ENCODE measurements at regions not wholly inside any gene's neighbourhood (a gene's known extent, or its start where the extent isn't known, plus 50 kb on each side); places are given as distances from the start of the nearest gene placed in this dataset.

DNA sequence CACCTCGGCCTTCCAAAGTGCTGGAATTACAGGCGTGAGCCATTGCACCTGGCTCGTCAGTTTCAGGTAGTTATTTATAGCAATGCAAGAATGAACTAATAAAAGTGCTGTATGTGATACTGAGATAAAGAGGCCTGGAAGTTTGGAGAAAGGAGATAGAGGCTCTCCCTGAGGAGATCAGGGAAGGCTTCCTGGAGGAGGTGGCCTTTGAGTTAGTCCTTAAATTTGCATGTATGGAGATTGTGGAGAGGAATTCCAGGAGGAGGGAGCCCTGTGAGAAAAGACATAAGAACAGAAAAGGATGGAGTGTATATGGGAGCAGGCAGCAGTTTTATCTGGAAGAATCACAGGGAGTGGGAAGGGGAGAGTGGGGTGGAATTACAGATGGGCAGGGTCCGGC, 276.6 kb upstream of the EEF2KMT start:
- Histone ChIP-seq H3K36me3 (ENCODE audit: control insufficient read depth in 2 of 2, insufficient read depth in 2 of 2, low read length in 2 of 2) (no peaks in the 10 kb centered on the region), H3K4me3 (ENCODE audit: low read length in 2 of 2) (no peak overlapping the region), H3K9me3 (ENCODE audit: control insufficient read depth in 2 of 2, low read length in 2 of 2) (no peaks in the 10 kb centered on the region), H3K4me1 (ENCODE audit: control insufficient read depth in 2 of 2, insufficient read depth in 2 of 2, low read length in 2 of 2) (no peaks in the 10 kb centered on the region), H3K27me3 (ENCODE audit: control insufficient read depth in 2 of 2, insufficient read depth in 2 of 2, low read length in 2 of 2) (no peaks in the 10 kb centered on the region), H3K9ac (ENCODE audit: low read depth in 1 of 2, low read length in 2 of 2) (no peak overlapping the region), H3K27ac (ENCODE audit: low read depth in 2 of 2, low read length in 2 of 2) (no peak overlapping the region)

DNA sequence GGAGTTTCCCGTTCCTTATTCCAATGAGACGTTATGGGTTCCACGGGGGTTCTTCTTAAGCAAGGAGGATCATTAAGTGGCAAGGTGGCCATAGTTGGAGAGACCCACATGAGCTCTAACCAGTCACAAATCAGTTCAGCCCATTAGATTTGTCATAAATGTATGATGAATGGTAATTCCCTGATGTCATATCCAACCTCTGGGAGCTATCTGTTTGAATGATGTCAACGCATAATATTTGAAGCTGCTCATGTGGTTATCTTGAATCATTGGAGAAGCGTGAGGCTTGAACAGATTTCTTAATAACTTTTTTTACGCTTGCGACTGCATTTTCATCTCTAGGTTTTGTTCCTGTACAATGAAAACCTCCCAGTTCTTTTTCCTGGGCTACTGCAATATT, 270.4 kb upstream of the EEF2KMT start:
- no peak overlapping the region for H3K4me3 ChIP-seq (ENCODE audit: low read length in 2 of 2)
- no peak overlapping the region for H3K27ac ChIP-seq (ENCODE audit: low read depth in 2 of 2, low read length in 2 of 2)
- H3K27me3 ChIP-seq (ENCODE audit: control insufficient read depth in 2 of 2, insufficient read depth in 2 of 2, low read length in 2 of 2): no peaks in the 10 kb centered on the region
- no peak overlapping the region for H3K9ac ChIP-seq (ENCODE audit: low read depth in 1 of 2, low read length in 2 of 2)
- H3K36me3 ChIP-seq (ENCODE audit: control insufficient read depth in 2 of 2, insufficient read depth in 2 of 2, low read length in 2 of 2): no peaks in the 10 kb centered on the region
- no peaks in the 10 kb centered on the region for H3K9me3 ChIP-seq (ENCODE audit: control insufficient read depth in 2 of 2, low read length in 2 of 2)
- no peaks in the 10 kb centered on the region for H3K4me1 ChIP-seq (ENCODE audit: control insufficient read depth in 2 of 2, insufficient read depth in 2 of 2, low read length in 2 of 2)

DNA sequence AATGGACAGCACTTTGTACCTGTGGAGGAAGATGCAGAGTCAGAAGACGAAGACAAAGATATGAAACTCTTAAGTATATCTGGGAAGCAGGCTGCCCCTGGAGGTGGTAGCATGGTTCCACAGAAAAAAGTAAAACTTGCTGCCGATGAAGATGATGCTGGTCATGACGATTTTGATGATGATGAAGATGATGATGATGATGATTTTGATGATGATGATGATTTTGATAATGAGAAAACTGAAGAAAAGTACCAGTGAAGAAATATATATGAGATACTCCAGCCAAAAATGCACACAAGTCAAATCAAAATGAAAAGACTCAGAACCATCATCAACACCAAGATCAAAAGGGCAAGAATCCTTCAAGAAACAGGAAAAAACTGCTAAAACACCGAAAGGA, 268.5 kb upstream of the EEF2KMT start:
- no peaks in the 10 kb centered on the region for H3K27me3 ChIP-seq (ENCODE audit: control insufficient read depth in 2 of 2, insufficient read depth in 2 of 2, low read length in 2 of 2)
- H3K27ac ChIP-seq (ENCODE audit: low read depth in 2 of 2, low read length in 2 of 2): no peak overlapping the region
- H3K36me3 ChIP-seq (ENCODE audit: control insufficient read depth in 2 of 2, insufficient read depth in 2 of 2, low read length in 2 of 2): no peaks in the 10 kb centered on the region
- H3K4me1 ChIP-seq (ENCODE audit: control insufficient read depth in 2 of 2, insufficient read depth in 2 of 2, low read length in 2 of 2): peaks cover 0 to under 1% of the 10 kb centered on the region in 2 donors
- no peak overlapping the region for H3K9ac ChIP-seq (ENCODE audit: low read depth in 1 of 2, low read length in 2 of 2)
- H3K4me3 ChIP-seq (ENCODE audit: low read length in 2 of 2): no peak overlapping the region
- H3K9me3 ChIP-seq (ENCODE audit: control insufficient read depth in 2 of 2, low read length in 2 of 2): no peaks in the 10 kb centered on the region

DNA sequence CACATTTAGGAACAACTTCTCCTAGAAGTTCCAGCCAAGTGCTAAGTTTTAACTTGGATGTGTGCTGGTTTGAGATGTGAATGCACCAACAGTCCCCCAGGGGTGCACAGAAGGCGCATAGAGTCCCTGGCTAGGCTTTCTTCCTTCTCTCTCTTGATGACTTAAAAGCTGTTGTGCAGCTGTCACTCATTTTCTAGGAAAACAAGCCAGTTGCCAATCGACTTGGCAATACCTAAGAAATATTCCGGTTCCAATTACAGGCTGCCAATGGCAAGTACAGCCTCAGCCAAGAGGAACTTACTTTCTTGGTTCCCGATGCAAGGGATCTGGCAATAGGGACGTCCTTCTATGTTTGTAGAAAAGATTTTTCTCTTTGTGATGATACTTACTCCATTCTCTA, 266.6 kb upstream of the EEF2KMT start:
- H3K27ac ChIP-seq (ENCODE audit: low read depth in 2 of 2, low read length in 2 of 2): no peak overlapping the region
- H3K4me3 ChIP-seq (ENCODE audit: low read length in 2 of 2): no peak overlapping the region
- peaks cover 0 to 3% of the 10 kb centered on the region in 2 donors for H3K4me1 ChIP-seq (ENCODE audit: control insufficient read depth in 2 of 2, insufficient read depth in 2 of 2, low read length in 2 of 2)
- no peaks in the 10 kb centered on the region for H3K9me3 ChIP-seq (ENCODE audit: control insufficient read depth in 2 of 2, low read length in 2 of 2)
- H3K27me3 ChIP-seq (ENCODE audit: control insufficient read depth in 2 of 2, insufficient read depth in 2 of 2, low read length in 2 of 2): no peaks in the 10 kb centered on the region
- no peaks in the 10 kb centered on the region for H3K36me3 ChIP-seq (ENCODE audit: control insufficient read depth in 2 of 2, insufficient read depth in 2 of 2, low read length in 2 of 2)
- no peak overlapping the region for H3K9ac ChIP-seq (ENCODE audit: low read depth in 1 of 2, low read length in 2 of 2)

DNA sequence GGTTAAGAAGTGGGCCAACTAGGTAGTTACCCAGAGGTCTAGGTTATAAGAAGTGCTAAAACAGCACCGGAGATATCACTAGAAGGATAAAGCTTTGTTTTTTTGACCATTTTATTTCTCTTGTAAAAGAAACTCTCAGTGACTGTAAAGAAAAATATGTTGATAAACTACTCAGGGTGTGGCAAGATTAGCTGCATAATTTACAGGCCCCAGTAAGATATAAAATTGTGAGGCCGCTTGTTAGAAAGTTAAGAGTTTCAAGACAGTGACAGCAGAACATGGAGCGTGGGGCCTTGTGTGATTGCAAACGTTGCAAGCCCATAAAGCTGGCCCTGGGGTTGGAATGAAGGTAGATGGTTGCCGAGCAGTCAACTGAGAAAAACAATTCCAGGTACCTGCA, 263.7 kb upstream of the EEF2KMT start:
- H3K4me3 ChIP-seq (ENCODE audit: low read length in 2 of 2): no peak overlapping the region

DNA sequence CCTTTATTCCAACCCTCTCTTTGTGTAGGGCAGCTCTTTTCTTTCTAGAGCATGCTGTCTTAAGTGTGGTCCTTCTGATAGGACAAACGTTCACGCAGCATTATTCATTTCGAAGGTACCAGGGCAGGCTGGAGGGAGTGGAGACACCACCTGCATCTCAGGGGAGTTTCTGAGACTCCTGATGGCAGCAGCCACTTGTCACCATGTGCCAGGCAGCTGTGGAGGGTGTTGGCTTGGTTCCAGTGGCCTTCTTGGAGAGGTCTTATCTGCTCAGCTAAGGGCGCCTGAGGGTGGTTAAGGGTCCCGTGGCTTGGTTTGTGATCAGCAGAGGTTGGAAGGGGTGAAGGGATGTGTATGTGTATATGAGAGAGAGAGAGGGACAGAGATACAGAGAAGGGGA, 257.1 kb upstream of the EEF2KMT start:
- H3K9me3 ChIP-seq (ENCODE audit: control insufficient read depth in 2 of 2, low read length in 2 of 2): no peaks in the 10 kb centered on the region
- no peaks in the 10 kb centered on the region for H3K36me3 ChIP-seq (ENCODE audit: control insufficient read depth in 2 of 2, insufficient read depth in 2 of 2, low read length in 2 of 2)
- H3K27me3 ChIP-seq (ENCODE audit: control insufficient read depth in 2 of 2, insufficient read depth in 2 of 2, low read length in 2 of 2): no peaks in the 10 kb centered on the region
- H3K27ac ChIP-seq (ENCODE audit: low read depth in 2 of 2, low read length in 2 of 2): no peak overlapping the region
- H3K9ac ChIP-seq (ENCODE audit: low read depth in 1 of 2, low read length in 2 of 2): no peak overlapping the region
- no peak overlapping the region for H3K4me3 ChIP-seq (ENCODE audit: low read length in 2 of 2)
- H3K4me1 ChIP-seq (ENCODE audit: control insufficient read depth in 2 of 2, insufficient read depth in 2 of 2, low read length in 2 of 2): no peaks in the 10 kb centered on the region

More for the DNA sequence above, 263.7 kb upstream of the EEF2KMT start:
- Histone ChIP-seq H3K9me3 (ENCODE audit: control insufficient read depth in 2 of 2, low read length in 2 of 2) (no peaks in the 10 kb centered on the region), H3K27me3 (ENCODE audit: control insufficient read depth in 2 of 2, insufficient read depth in 2 of 2, low read length in 2 of 2) (no peaks in the 10 kb centered on the region), H3K36me3 (ENCODE audit: control insufficient read depth in 2 of 2, insufficient read depth in 2 of 2, low read length in 2 of 2) (no peaks in the 10 kb centered on the region), H3K27ac (ENCODE audit: low read depth in 2 of 2, low read length in 2 of 2) (no peak overlapping the region), H3K4me1 (ENCODE audit: control insufficient read depth in 2 of 2, insufficient read depth in 2 of 2, low read length in 2 of 2) (peaks cover 0 to 3% of the 10 kb centered on the region in 2 donors), H3K9ac (ENCODE audit: low read depth in 1 of 2, low read length in 2 of 2) (no peak overlapping the region)

DNA sequence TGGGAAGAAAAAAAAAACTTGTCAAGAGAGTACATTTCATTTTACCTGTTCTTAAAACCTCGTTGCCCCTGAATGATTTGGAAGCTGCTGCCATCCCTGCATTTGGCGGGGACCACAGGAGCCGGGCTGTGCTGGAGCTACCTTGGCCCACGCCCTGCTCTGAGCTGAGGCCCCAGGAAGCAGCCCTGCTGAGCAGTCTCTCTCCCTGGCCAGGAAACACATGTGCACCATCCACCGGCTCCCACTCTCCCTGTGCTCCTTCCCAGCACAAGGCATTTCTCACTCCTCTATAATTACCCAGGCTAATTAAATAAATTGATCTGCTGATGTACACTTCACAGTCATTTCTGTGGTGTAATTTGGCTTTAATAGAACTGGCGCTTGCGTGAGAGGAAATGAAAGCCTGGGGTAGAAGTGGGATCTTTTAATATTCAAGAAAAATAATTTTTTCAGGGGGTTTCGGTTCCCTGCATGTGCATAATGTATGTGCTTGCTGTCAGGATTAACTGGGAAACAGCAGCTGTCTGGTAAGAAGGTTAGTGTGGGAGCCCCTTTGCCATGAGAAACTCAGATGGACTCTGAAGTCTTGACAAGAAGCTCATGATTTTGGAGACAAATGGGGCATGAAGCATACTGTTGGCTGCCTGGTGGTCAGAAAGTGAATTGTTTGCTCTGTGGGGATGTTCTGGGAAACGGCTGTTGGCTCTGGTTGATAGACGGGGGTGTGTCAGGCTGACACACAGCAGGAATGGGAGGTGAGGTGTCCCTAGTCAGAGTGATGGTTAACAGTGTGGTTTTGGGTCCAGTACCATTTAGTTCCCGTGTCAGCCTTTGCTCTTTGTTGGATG, 252.3 kb upstream of the EEF2KMT start:
- H3K27ac ChIP-seq (ENCODE audit: low read depth in 2 of 2, low read length in 2 of 2): no peak overlapping the region
- H3K36me3 ChIP-seq (ENCODE audit: control insufficient read depth in 2 of 2, insufficient read depth in 2 of 2, low read length in 2 of 2): no peaks in the 10 kb centered on the region
- no peak overlapping the region for H3K4me3 ChIP-seq (ENCODE audit: low read length in 2 of 2)
- no peaks in the 10 kb centered on the region for H3K9me3 ChIP-seq (ENCODE audit: control insufficient read depth in 2 of 2, low read length in 2 of 2)
- H3K9ac ChIP-seq (ENCODE audit: low read depth in 1 of 2, low read length in 2 of 2): no peak overlapping the region
- H3K4me1 ChIP-seq (ENCODE audit: control insufficient read depth in 2 of 2, insufficient read depth in 2 of 2, low read length in 2 of 2): no peaks in the 10 kb centered on the region
- no peaks in the 10 kb centered on the region for H3K27me3 ChIP-seq (ENCODE audit: control insufficient read depth in 2 of 2, insufficient read depth in 2 of 2, low read length in 2 of 2)

DNA sequence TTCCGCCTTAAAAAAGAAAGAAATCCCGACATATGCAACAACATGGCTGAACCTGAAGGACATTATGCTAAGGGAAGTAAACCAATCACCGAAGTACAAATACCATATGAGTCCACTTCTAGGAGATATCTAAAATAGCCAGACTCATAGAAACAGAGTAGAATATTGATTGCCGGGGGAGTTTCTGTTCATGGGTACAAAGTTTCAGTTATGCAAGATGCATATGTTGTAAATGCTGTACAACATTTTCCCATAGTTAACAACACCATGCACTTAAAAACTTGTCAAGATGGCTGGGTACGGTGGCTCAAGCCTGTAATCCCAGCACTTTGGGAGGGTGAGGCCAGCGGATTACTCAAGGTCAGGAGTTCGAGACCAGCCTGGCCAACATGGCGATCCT, 251.5 kb upstream of the EEF2KMT start:
- no peaks in the 10 kb centered on the region for H3K4me1 ChIP-seq (ENCODE audit: control insufficient read depth in 2 of 2, insufficient read depth in 2 of 2, low read length in 2 of 2)
- H3K27me3 ChIP-seq (ENCODE audit: control insufficient read depth in 2 of 2, insufficient read depth in 2 of 2, low read length in 2 of 2): no peaks in the 10 kb centered on the region
- no peaks in the 10 kb centered on the region for H3K9me3 ChIP-seq (ENCODE audit: control insufficient read depth in 2 of 2, low read length in 2 of 2)
- H3K27ac ChIP-seq (ENCODE audit: low read depth in 2 of 2, low read length in 2 of 2): no peak overlapping the region
- H3K9ac ChIP-seq (ENCODE audit: low read depth in 1 of 2, low read length in 2 of 2): no peak overlapping the region
- no peak overlapping the region for H3K4me3 ChIP-seq (ENCODE audit: low read length in 2 of 2)
- no peaks in the 10 kb centered on the region for H3K36me3 ChIP-seq (ENCODE audit: control insufficient read depth in 2 of 2, insufficient read depth in 2 of 2, low read length in 2 of 2)

DNA sequence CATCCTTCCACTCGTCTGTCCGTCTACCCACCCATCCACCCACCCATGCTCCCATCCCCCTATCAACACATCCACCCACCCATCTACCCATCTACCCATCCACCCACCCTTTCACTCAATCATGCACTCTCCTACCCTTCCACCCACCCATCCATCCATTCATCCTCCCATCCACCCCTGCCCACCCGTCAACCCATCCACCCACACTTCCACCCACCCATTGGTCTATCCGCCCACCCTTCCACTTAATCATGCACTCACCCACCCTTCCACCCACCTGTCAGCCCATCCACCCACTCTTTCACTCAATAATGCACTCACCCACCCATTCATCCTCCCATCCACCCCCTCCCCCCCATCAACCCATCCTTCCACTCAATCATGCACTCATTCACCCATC, 250.0 kb upstream of the EEF2KMT start:
- Histone ChIP-seq H3K9ac (ENCODE audit: low read depth in 1 of 2, low read length in 2 of 2) (no peak overlapping the region), H3K27me3 (ENCODE audit: control insufficient read depth in 2 of 2, insufficient read depth in 2 of 2, low read length in 2 of 2) (no peaks in the 10 kb centered on the region), H3K9me3 (ENCODE audit: control insufficient read depth in 2 of 2, low read length in 2 of 2) (no peaks in the 10 kb centered on the region), H3K4me1 (ENCODE audit: control insufficient read depth in 2 of 2, insufficient read depth in 2 of 2, low read length in 2 of 2) (no peaks in the 10 kb centered on the region), H3K27ac (ENCODE audit: low read depth in 2 of 2, low read length in 2 of 2) (no peak overlapping the region), H3K4me3 (ENCODE audit: low read length in 2 of 2) (no peak overlapping the region), H3K36me3 (ENCODE audit: control insufficient read depth in 2 of 2, insufficient read depth in 2 of 2, low read length in 2 of 2) (no peaks in the 10 kb centered on the region)

DNA sequence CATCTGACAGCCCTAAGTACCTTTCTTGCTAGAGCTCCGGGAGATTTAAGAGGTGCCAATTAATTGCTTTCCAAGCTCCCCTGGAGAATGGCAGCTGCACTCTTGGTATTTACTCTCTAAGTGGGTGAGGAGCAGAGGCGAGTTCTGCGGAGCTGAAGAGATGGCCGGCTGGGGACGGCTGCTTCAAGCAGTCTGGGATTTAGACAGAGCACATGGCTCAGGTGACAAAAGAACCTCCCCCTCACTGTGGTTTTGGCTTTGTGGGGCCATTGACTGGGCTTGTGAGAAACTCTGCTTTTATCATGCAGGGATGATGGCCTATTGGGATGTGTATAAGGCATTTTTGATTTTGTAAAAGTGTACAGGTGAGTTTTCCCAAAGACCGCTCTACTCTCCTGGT, 239.3 kb upstream of the EEF2KMT start:
- Histone ChIP-seq H3K36me3 (ENCODE audit: control insufficient read depth in 2 of 2, insufficient read depth in 2 of 2, low read length in 2 of 2) (no peaks in the 10 kb centered on the region), H3K9me3 (ENCODE audit: control insufficient read depth in 2 of 2, low read length in 2 of 2) (no peaks in the 10 kb centered on the region), H3K4me3 (ENCODE audit: low read length in 2 of 2) (no peak overlapping the region), H3K9ac (ENCODE audit: low read depth in 1 of 2, low read length in 2 of 2) (no peak overlapping the region), H3K4me1 (ENCODE audit: control insufficient read depth in 2 of 2, insufficient read depth in 2 of 2, low read length in 2 of 2) (no peaks in the 10 kb centered on the region), H3K27ac (ENCODE audit: low read depth in 2 of 2, low read length in 2 of 2) (no peak overlapping the region), H3K27me3 (ENCODE audit: control insufficient read depth in 2 of 2, insufficient read depth in 2 of 2, low read length in 2 of 2) (no peaks in the 10 kb centered on the region)
